OCI-LY3 (cell line): ENCODE measurements at regions not wholly inside any gene's neighbourhood (a gene's known extent, or its start where the extent isn't known, plus 50 kb on each side); places are given as distances from the start of the nearest gene placed in this dataset.

ENCODE experiments used
- CTCF ChIP-seq: fragments of 200-600, 300-600 bp; sonication (generic); IDR thresholded peaks from 2 replicates; pipeline ENCODE4 v1.5.1; 2014; ENCODE audit warnings: antibody characterized with exemption, low read length, low read depth
- EZH2phosphoT487 ChIP-seq: fragments of 200-600 bp; shearing (Covaris generic); IDR thresholded peaks from 2 replicates; pipeline ENCODE4 v1.6.1; 2018; ENCODE audit warnings: antibody characterized with exemption, mixed run types, low read depth

GRCh38 chr5:124061068-124061430 lies 549.1 kb downstream of the CSNK1G3 start:
- no peak for TF ChIP-seq CTCF
- no peak for TF ChIP-seq EZH2phosphoT487
